Suprapubic skin (tissue), 4 donors: ENCODE measurements at regions not wholly inside any gene's neighbourhood (a gene's known extent, or its start where the extent isn't known, plus 50 kb on each side); places are given as distances from the start of the nearest gene placed in this dataset.

Experiments
- DNase-seq, 2 donors: peaks; one replicate each; pipeline ENCODE4 v3.0.0-alpha.2; 2019; ENCODE audit warnings: low spot score in 2 of 2
- H3K27ac ChIP-seq: fragments of 200-600 bp; sonication (generic); one replicate; pipeline ENCODE4 v1.5.1; 2019
- H3K27me3 ChIP-seq: fragments of 200-600 bp; sonication (generic); one replicate; pipeline ENCODE4 v1.5.1; 2019
- H3K36me3 ChIP-seq: fragments of 200-600 bp; sonication (generic); one replicate; pipeline ENCODE4 v1.5.1; 2019
- H3K4me1 ChIP-seq: fragments of 200-600 bp; sonication (generic); one replicate; pipeline ENCODE4 v1.5.1; 2019
- H3K4me3 ChIP-seq: fragments of 200-600 bp; sonication (generic); one replicate; pipeline ENCODE4 v1.5.1; 2019; ENCODE audit warnings: mild to moderate bottlenecking
- H3K9me3 ChIP-seq: fragments of 200-600 bp; sonication (generic); one replicate; pipeline ENCODE4 v1.5.1; 2019
- CTCF ChIP-seq, 2 donors: fragments of 200-600 bp in 1 of 2; fragments of 450-650 bp in 1 of 2; sonication (generic) in 1 of 2; IDR thresholded peaks; one replicate each; pipeline ENCODE4 v1.5.1; 2016 to 2019; ENCODE audit warnings: antibody characterized with exemption in 2 of 2, mild to moderate bottlenecking in 1 of 2, moderate library complexity in 1 of 2
- EP300 ChIP-seq: sonication (generic); formaldehyde crosslinking; IDR thresholded peaks from one replicate; pipeline ENCODE4 v1.6.1; 2017; ENCODE audit warnings: antibody characterized with exemption
- POLR2A ChIP-seq, 2 donors: fragments of 450-650 bp; IDR thresholded peaks; one replicate each; pipeline ENCODE4 v1.6.1; 2017; ENCODE audit warnings: antibody characterized with exemption in 2 of 2, mild to moderate bottlenecking in 2 of 2, moderate library complexity in 2 of 2
- POLR2AphosphoS5 ChIP-seq, 3 donors: sonication (generic); formaldehyde crosslinking; IDR thresholded peaks; one replicate each; pipeline ENCODE4 v1.6.1; 2017; ENCODE audit warnings: antibody characterized with exemption in 3 of 3
- whole genome bisulfite sequencing: methylation state at CpG from one replicate; pipeline ENCODE4 v1.1.5; 2018; 5-methylcytosine and 5-hydroxymethylcytosine counted together

GRCh38 chr5:3210531-3210930, 385.1 kb upstream of the IRX1 start:
- peaks cover 5% of the 10 kb centered on the region for H3K27me3 ChIP-seq
- DNase-seq: no peak
- WGBS: 76% methylated on average over 8 of the region's 9 CpGs
- no peak overlapping the region for H3K27ac ChIP-seq
- no peaks in the 10 kb centered on the region for H3K36me3 ChIP-seq
- no peaks in the 10 kb centered on the region for H3K4me1 ChIP-seq
- H3K9me3 ChIP-seq: no peaks in the 10 kb centered on the region
- H3K4me3 ChIP-seq: no peak overlapping the region
- TF ChIP-seq CTCF (IDR thresholded peaks at IDR 0.05) (no peak), POLR2A (IDR thresholded peaks at IDR 0.05) (no peak), EP300 (no peak), POLR2AphosphoS5 (IDR thresholded peaks at IDR 0.05) (no peak)

- 96% methylated on average over 4 of the region's 5 CpGs for WGBS
- no peak overlapping the region for H3K4me3 ChIP-seq
- no peaks in the 10 kb centered on the region for H3K9me3 ChIP-seq
Measured at GRCh38 chr5:3209918-3210317, 385.7 kb upstream of the IRX1 start.

GRCh38 chr5:3202570-3202969, 393.1 kb upstream of the IRX1 start:
- Histone ChIP-seq H3K27me3 (peaks cover 43% of the 10 kb centered on the region), H3K4me3 (no peak overlapping the region), H3K36me3 (no peaks in the 10 kb centered on the region), H3K4me1 (peaks cover 5% of the 10 kb centered on the region), H3K27ac (no peak overlapping the region), H3K9me3 (no peaks in the 10 kb centered on the region)
- 94% methylated on average over 13 of the region's 13 CpGs for WGBS
- no peak for DNase-seq
- TF ChIP-seq EP300 (no peak), POLR2AphosphoS5 (IDR thresholded peaks at IDR 0.05) (no peak), CTCF (IDR thresholded peaks at IDR 0.05) (no peak), POLR2A (IDR thresholded peaks at IDR 0.05) (no peak)

More at GRCh38 chr5:3209918-3210317, 385.7 kb upstream of the IRX1 start:
- Histone ChIP-seq H3K27me3 (peaks cover 8% of the 10 kb centered on the region), H3K4me1 (no peaks in the 10 kb centered on the region), H3K27ac (no peak overlapping the region), H3K36me3 (no peaks in the 10 kb centered on the region)
- no peak for DNase-seq
- no peak for TF ChIP-seq POLR2AphosphoS5 (IDR thresholded peaks at IDR 0.05)

GRCh38 chr5:3201941-3202340, 393.7 kb upstream of the IRX1 start:
- H3K27me3 ChIP-seq: peaks cover 48% of the 10 kb centered on the region
- no peaks in the 10 kb centered on the region for H3K9me3 ChIP-seq
- no peak overlapping the region for H3K4me3 ChIP-seq
- no peak overlapping the region for H3K27ac ChIP-seq
- H3K4me1 ChIP-seq: peaks cover 5% of the 10 kb centered on the region
- WGBS: 90% methylated on average over 6 of the region's 6 CpGs
- DNase-seq: no peak
- no peaks in the 10 kb centered on the region for H3K36me3 ChIP-seq
- TF ChIP-seq POLR2AphosphoS5 (IDR thresholded peaks at IDR 0.05): no peak
- TF ChIP-seq POLR2A (IDR thresholded peaks at IDR 0.05): no peak
- TF ChIP-seq EP300: no peak
- no peak for TF ChIP-seq CTCF (IDR thresholded peaks at IDR 0.05)

GRCh38 chr5:3201121-3201520, 394.5 kb upstream of the IRX1 start:
- H3K4me1 ChIP-seq: peaks cover 5% of the 10 kb centered on the region
- H3K36me3 ChIP-seq: no peaks in the 10 kb centered on the region
- no peak for TF ChIP-seq CTCF (IDR thresholded peaks at IDR 0.05)
- TF ChIP-seq POLR2A (IDR thresholded peaks at IDR 0.05): no peak
- TF ChIP-seq POLR2AphosphoS5 (IDR thresholded peaks at IDR 0.05): no peak
- TF ChIP-seq EP300: no peak
- no peak overlapping the region for H3K4me3 ChIP-seq
- peaks cover 49% of the 10 kb centered on the region for H3K27me3 ChIP-seq
- no peaks in the 10 kb centered on the region for H3K9me3 ChIP-seq
- WGBS: 86% methylated on average over 8 of the region's 8 CpGs
- no peak overlapping the region for H3K27ac ChIP-seq
- DNase-seq: no peak
